Stimulated activated CD4-positive, alpha-beta T cell treated with anti-CD3 and anti-CD28 coated beads, Interleukin-4, amount 100 ng/mL, for 4 hours (primary cell): ENCODE measurements at regions not wholly inside any gene's neighbourhood (a gene's known extent, or its start where the extent isn't known, plus 50 kb on each side); places are given as distances from the start of the nearest gene placed in this dataset.
"Not testable (repeated sequence)": the region's sequence is repeated elsewhere in the genome, so short reads cannot be mapped to it uniquely, and the experiment has no call there.

Experiments
- DNase-seq, 2 experiments: peaks; one replicate each; pipeline ENCODE4 v3.0.0-alpha.2; 2020

DNA sequence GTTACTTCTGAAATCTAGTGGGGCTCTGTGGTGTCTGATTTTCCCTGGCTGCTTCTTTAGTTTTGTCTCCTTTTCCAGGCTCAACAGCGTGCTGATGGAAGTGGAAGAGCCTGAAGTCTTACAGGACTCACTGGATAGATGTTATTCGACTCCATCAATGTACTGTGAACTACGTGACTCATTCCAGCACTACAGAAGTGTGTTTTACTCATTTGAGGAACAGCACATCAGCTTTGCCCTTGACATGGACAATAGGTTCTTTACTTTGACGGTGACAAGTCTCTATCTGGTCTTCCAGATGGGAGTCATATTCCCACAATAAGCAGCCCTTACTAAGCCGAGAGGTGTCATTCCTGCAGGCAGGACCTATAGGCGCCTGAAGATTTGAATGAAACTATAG lies 51.1 kb downstream of the NBPF8 start:
- not testable (repeated sequence) for DNase-seq

GRCh38 chr1:120477663-120478062 lies 62.8 kb downstream of the NBPF8 start:
- not testable (repeated sequence) for DNase-seq

GRCh38 chr1:120478400-120478799 lies 63.6 kb downstream of the NBPF8 start:
- not testable (repeated sequence) for DNase-seq

DNA sequence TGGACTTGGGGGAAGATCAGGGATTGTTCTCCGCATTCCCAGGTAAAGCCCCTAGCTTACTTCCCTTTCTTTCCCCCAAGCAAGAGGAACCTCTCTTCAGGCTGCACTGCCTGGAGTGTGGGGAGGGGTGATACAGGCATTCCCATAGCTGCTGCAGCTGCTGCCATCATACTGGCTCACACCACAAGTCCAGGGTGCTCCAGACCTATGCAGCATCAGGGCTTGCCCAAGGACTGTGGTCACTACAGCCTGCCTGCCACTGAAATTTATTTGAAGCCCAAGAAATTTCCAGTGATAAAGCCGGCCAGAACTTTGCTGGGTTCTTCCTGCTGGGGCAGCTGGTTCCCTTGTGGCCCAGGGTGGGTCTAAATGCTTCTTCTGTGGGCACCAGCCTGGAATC lies 72.7 kb downstream of the NBPF8 start:
- not testable (repeated sequence) for DNase-seq

GRCh38 chr1:120489217-120489616 lies 74.4 kb downstream of the NBPF8 start:
- DNase-seq = not testable (repeated sequence)

- DNase-seq = not testable (repeated sequence)
These were observed 82.3 kb downstream of the NBPF8 start for GRCh38 chr1:120497145-120497544.

- DNase-seq = not testable (repeated sequence)
These were observed 88.4 kb downstream of the NBPF8 start for GRCh38 chr1:120503284-120503683.

DNA sequence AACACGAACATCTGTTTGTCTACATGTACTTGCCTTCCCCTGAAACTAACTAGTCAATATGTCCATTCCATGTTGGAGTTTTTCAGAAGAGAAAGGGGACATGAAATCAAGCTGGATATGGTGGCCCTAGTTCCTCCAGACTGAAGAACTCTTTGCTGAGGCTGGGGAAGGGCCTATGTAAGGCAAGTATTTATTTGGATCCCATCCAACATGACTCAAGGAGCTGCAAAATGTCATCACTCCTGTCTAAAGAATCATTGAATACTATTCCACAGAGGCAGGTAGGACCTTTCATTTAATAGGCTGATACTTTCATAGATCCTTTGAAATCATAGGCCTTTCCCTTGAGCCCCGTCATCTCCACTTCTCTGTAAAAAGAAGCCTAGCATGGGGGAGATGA lies 91.5 kb downstream of the NBPF8 start:
- not testable (repeated sequence) for DNase-seq

- not testable (repeated sequence) for DNase-seq
These were observed 93.5 kb downstream of the NBPF8 start for GRCh38 chr1:120508351-120508750.

- DNase-seq = not testable (repeated sequence)
These were observed 94.4 kb downstream of the NBPF8 start for GRCh38 chr1:120509258-120509657.

DNA sequence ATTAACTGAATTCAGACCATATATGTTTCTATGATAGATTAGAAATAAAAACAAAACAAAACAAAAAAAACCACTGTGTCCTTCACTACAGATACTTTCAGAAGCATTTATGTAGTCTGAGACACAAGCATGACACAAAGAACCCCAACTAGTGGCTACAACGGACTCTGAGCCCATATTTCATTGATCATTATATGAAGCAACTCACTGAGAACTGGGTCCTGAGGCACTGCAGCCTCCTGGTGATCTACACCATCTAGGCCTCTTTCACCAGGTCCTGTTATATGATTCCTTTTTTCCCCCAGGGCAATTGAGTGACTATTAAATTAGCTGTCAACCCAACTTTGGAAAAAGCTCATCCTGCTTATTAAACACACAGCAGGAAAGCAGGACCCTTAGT lies 98.3 kb downstream of the NBPF8 start:
- not testable (repeated sequence) for DNase-seq

DNA sequence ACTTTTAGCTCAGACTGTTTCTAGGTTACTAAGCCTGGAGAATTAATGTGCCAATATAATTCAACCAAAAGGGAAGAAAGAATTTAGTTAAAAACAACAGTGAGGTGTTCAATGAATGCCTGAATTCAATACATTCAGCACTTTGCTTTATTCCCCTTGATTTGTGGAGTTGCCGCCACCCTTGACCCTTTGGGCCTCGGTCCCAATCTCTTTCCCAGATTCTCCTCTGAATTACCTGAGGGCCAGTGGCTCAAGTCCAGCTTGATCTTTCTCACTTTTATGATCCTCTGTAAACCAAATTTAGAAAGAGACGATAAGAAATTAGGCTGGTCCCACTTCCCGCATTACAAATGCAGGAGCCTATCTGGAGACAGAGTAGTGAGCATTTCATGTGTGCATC lies 98.7 kb downstream of the NBPF8 start:
- not testable (repeated sequence) for DNase-seq

DNA sequence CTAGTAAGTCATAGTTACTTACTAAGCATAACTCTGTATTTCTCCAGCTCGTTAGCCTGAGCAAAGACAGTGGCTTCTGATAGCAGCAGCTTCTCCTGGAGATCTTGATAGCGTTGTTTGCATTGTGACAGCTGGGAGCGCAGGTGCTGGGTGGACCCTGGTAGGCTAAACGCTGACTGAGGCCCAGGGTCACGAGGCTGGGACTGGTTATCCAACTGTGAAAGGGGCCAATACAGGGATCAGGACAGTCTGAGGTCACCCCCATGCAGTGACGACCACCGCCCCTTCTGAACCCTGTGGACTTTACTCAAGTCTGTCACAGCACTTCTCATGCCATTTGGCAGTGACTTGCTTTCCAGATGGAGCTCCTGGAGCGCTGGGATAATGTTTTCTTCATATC lies 104.4 kb downstream of the NBPF8 start:
- DNase-seq = not testable (repeated sequence)

GRCh38 chr1:120524416-120524815 lies 109.6 kb downstream of the NBPF8 start:
- DNase-seq = not testable (repeated sequence)

- not testable (repeated sequence) for DNase-seq
These were observed 110.6 kb downstream of the NBPF8 start for GRCh38 chr1:120525386-120525785.

GRCh38 chr1:120529475-120530089 lies 114.7 kb downstream of the NBPF8 start:
- not testable (repeated sequence) for DNase-seq

DNA sequence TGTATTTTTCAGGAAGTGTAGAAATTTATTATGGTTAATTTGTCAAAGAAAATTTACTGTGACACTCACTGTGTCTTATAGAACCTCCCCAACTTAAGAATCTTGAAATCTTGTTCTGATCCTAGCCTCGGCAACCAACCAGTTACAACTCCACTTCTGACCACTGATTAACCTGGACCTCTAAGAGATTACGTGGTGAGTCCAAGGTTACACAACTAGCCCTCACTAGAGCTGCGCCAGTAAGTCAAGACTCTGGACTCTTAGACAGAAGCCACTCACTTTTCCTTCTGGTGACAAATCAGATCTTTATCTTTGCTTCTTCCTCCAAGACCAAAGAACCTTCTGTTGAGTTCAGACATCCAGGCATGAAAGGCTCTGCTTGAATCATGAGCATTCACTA lies 116.6 kb downstream of the NBPF8 start:
- not testable (repeated sequence) for DNase-seq

DNA sequence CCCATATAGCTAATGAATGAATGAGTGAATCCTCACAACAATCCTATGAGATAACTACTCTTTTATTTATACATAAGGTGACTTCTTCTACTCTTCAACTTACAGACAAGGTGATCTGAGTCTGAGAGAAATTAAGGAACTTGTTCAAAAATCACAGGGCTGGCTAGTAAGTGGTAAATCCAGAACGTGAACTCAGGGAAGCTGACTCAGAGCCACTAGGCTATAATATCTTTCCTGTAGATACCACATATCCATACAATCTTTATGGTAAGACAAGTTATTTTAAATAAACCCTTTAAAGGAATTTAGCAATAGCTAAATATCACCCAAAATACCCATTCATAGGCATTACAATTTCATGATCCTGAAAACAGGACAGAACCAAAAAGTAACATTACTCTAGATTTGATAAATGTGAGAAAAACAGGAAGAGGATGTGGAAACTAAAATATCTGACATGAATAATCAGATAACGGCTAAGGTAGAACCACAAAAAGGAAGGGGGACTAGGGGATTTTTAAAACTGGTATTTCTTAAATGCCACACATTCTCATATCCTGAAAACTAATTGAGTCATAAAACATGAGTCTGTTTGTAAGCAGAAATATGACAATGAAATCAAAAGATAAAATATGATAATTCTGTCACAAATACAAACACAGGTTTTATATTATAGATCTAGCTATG lies 119.7 kb downstream of the NBPF8 start:
- DNase-seq = not testable (repeated sequence)

DNA sequence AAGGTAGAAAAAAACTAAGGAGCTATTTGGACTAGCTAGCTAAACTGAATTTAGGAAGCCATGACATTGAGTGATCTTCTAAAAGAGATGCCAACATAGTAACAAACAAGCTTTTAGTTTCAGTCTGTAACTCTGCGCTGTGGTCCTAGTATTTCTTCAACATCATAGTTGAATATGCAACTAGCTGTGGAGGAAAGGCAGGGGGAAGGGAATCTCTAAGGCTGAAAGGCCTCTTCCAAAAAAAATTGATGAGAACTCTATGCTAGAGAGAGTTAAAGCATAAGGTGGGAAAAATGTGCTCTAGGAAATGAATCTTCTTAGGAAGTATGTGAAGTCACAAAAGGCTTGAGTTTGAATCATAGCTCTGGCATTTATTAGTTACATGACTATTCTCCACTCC lies 120.2 kb downstream of the NBPF8 start:
- DNase-seq = not testable (repeated sequence)

DNA sequence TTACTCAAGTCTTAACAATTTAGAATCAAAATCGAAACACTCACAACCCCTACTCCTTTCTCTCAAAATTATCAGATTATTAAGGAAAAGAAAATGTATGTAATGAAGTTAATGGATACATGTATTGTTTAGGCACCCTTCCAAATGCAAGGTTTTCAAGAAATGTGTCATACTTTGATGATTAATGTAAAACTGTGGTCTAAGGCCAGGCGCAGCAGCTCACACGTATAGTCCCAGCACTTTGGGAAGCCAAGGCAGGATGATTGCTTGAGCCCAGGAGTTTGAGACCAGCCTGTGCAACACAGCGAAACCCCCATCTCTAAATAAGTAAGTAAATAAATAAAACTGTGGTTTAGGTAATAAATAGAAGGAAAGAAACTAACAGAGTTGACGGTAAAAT lies 126.6 kb downstream of the NBPF8 start:
- not testable (repeated sequence) for DNase-seq

- not testable (repeated sequence) for DNase-seq
These were observed 127.5 kb downstream of the NBPF8 start for GRCh38 chr1:120542365-120542764.

DNA sequence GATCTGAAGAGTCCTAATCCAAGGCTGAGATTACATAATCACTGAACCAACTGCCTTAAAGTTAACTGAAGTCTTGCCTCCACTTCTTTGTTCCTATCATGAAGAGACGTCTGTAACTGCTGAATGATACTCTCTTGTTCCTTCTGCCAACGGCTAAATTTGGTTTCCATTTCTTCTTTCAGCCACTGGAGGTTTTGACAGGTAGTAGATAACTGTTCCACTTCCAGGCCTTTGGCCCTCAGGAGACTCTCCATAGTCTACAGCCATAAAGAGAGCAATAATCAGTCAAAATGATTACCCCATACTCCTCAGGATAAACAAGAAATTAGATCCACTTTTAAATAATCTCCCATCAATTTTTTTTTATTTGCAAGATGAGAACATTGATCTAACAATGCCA lies 128.1 kb downstream of the NBPF8 start:
- DNase-seq = not testable (repeated sequence)

DNA sequence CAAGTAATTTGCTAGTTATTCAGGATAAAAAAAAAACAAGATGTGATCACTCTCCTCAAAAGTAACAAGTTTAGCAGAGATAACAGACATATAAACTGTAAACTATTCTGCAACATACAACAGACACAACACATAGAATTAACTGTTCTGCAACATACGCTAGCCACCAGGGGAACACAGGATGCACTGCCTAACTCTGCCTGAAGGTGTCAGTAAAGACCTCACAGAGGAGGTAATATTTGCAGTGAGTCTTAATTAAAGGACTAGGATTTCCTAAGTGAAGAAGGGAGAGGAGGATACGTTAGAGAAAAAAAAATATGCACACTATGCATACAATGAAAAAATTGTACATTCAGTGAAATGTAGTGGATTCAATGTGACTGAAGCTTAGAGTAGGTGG lies 129.6 kb downstream of the NBPF8 start:
- peak; percentile 64 to 70 for DNase-seq

DNA sequence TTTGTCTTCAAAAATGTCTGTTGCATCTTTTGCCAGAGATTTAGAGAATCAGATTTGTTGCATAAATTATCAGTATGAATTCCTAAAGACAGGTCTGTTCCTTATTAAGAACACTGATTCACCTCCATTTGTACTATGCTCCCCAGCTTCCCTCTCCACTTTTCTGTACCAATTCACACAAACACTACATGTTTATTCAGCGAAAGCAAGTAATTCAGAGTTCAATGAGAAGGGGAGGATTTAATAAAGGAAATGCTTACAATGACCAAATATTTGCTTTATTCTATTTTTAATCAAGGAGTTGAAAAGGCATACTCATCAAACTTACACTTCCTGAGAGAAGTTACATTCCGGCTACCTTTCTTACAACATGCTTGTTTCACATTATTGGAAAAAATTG lies 135.5 kb downstream of the NBPF8 start:
- DNase-seq = not testable (repeated sequence)
